CD4-positive, alpha-beta T cell treated with Interferon gamma for 1 hour (primary cell): ENCODE measurements at regions not wholly inside any gene's neighbourhood (a gene's known extent, or its start where the extent isn't known, plus 50 kb on each side); places are given as distances from the start of the nearest gene placed in this dataset.
"Not testable (repeated sequence)": the region's sequence is repeated elsewhere in the genome, so short reads cannot be mapped to it uniquely, and the experiment has no call there.

Experiments
- DNase-seq: peaks from one replicate; pipeline ENCODE4 v3.0.0-alpha.2; 2020

DNA sequence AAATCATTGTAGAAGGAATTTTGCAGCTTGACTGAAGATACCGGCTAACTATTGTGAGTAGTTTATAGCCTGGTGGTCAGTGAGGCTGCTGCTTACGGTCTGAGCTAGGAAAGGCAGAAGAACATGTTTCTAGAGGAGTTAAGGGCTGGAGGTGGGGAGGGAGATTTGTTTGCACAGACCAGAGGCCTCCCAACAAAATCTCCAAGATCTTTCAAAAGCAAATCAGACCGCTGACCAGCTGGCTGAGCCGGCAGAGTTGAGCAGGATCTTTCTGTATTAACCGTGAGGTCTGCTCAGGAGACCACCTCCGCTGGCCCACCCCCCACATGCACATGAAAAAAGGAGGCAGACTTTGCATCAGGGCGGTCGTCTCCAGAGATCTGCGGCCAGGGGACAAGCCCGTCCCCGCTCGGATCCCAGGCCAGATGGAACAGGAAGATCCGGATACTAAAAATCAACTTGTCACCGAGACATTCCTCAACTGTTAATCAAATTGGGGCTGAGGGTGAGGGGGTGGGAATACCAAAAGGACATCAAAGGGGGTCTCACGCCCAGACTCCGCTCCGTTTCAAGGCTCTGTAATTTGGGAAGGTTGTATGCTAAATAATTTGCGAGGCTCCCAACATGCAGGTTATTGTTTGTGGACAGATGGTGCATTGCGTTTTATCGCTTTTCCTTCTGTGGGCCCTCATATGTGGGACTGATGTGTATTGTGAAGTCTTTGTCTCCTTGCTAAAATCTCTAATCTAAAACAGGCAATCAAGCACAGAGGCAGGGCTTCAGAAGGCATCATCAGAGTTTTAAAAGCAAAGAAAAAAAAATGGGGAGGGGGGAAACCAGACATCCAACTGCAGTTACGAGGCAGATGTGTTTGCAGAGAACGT, 319.0 kb downstream of the ZNF536 start:
- DNase-seq, result no peak

DNA sequence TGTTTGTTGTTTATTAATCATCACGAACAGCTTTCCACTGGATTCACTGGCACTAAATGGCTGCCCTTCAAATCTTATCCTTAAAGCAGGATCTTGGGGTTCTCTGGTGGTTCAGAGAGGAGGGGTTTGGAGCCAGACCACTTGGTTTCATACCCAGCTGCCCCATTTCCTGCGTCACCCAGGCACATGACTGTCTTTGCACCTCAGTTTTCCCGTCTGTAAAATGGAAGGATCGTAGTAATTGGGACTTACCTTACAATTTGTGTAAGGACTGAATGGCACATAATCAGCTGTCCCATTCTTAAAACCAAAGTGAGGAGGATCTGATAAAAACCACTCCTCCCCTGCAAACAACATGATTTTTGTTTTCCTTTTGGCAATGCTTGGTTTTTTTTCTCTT, 318.3 kb downstream of the ZNF536 start:
- DNase-seq, result no peak

DNA sequence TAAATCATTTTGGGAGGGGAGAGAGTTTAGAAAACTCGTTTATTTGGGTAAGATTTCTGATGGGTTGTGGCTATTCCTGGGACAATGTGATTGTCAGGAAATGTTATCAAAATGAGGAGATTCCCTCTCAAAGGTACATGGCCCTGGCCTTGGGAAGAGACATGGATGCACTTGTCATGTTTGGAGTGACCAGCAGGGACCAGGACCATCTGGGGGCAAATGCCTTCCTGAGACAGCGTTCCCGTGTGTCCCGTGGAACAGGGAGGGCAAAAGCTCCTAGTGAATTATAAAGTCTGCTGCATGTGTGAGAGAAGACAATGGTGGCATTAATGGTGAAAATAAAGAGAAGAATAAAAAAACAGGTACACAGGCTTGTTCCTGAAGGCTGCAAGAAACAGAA, 317.3 kb downstream of the ZNF536 start:
- DNase-seq, result no peak

DNA sequence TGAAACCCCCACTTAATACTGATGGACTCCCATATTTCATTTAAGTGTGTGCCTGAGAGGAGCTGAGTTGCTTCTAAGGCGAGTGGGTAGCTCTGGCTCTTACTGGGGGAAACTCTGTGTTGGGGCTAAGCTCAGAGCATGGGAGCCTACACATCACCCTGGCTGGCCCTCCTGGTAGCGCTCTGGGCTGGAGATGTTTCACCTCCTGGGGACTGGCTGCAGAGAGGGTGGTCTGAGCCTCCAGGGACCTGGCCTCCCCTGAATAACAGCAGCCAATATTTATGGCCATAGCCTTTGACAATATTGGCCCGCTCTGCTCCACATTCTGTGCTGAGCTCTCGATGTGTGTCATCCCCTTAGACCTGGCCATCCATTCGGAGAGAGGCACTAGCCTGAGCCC, 316.5 kb downstream of the ZNF536 start:
- DNase-seq, result no peak

DNA sequence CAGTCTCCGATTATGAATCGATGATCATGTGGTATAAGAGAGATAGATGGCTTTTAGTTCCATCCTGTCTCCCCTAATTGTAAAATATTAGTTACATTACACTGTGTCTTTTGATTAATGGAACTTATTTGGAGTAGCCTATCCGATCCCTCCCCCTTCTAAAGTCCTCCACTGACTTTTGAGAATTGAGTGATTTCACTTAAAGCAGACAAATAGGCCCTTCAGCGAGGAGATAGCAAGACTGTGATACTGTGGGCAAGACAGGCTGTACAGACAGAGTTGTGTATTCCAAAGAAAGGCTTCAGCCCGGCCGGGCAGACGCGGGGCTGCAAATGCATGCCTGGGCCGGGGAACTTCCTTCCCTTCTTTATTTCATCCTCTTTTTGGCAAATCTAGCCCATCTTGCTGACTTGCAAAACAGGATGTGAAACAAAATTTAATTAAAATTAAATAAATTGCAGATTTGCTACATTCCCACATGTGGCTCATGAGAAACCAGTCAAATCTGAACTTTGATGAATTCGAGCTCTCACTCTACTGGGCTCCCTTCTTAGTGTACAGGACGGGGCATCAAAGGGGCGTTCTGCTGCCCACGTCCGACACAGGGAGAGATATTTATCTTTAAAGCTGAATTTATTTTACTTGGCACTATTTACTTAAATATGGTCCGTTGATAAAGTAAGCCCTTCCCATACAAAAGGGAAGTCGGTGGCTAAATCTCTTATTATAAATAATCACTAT, 314.8 kb downstream of the ZNF536 start:
- DNase-seq, result no peak

DNA sequence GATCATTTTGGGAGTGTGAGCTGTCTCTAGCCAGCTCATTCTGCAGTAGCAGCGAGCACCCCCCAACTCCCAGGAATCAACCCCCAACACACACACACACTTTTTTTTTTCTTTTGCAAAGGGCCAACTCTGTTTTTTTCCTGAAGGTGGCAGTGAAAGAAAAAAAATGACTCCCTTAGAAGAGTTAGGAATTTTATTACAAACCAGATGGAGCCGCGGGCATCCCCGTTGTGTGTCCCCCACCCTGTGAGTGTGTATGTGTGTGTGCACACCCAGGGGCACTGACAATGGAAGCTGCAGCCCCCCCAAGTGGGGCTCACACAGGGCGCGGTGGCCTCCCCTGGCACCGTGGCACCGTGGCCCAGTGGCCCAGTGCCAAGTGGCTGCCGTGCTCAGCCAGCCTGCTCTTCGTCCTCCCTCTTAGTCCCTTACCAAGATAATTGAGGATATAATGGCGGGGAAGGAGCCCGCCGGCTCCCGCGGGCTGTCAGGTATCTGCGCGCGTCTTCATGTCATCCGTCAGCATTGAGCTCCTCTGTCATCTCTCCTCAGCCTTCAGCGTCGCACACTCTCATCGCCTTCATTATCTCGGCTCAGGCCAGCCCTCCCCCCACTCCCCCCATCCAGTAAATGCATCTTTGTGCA, 314.1 kb downstream of the ZNF536 start:
- DNase-seq, result no peak

DNA sequence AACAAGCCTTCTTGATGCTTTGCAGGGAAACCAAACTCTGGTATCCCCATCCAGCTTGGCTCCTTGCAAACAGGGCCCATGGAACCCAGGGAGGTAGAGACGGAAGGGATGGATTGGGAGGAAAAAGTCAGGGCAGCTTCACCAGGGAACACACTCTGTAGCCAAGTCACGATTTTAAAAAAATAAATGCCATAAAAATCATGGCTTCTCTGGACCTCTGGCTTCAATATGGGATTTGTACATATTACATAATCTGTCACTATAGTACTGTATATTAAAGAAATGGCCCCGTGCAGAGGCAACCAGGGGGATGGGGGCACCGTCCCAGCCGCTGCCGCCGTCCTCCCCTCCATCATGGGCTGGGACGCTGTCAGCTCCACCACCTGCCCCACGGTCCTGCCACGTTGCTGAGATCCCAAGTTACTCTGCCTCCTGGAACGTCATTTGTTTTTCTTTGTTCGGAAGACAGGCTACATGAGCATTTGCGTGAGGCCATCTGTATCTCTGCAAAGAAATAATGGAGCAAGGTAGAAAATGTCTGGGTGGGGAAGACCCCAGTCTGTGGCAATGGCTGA, 313.3 kb downstream of the ZNF536 start:
- no peak for DNase-seq

DNA sequence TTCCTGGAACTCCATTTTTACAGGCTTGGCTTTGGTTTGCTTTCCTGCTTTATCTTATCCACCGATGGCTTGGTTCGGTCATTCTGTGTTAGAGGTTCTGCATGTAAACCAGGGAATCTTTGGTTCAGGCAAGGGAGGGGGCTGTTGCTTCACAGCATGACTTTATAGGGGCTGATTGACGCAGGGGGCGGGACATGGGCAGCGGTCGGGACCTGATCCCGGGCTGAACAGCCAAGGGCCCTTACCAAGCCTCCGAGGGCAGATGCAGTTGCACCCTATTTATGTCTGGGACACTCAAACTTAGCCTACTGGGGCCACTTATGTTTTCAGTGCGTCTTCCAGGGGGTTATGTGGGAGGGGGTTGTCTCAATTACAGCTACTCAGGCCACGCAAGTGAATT, 312.4 kb downstream of the ZNF536 start:
- DNase-seq, result no peak

DNA sequence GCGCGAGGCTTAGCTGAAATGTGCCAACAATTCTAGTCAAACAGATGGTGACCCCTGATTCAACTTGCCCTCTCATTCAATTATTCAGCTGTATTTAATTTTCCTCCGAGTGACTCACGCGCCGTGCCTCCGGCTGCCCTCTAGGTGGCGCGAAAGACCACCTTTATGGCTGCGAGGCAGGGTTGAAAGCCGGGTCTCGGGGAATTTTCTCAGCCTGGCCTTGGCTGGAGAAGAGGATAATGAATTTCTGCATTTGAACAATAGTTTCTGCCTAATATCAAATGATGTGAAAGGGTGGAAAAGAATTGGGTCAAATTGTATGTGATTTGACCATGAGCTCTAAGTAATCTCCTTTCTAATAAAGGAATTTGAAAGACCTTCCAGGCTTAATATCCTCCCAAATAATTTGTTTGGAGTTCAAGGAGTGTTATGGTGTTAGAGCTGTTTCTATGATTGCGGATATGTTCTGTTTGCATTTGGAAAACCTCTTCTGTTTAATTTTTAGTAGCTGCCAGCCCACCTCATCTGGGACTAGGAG, 310.9 kb downstream of the ZNF536 start:
- DNase-seq, result peak; percentile 23

DNA sequence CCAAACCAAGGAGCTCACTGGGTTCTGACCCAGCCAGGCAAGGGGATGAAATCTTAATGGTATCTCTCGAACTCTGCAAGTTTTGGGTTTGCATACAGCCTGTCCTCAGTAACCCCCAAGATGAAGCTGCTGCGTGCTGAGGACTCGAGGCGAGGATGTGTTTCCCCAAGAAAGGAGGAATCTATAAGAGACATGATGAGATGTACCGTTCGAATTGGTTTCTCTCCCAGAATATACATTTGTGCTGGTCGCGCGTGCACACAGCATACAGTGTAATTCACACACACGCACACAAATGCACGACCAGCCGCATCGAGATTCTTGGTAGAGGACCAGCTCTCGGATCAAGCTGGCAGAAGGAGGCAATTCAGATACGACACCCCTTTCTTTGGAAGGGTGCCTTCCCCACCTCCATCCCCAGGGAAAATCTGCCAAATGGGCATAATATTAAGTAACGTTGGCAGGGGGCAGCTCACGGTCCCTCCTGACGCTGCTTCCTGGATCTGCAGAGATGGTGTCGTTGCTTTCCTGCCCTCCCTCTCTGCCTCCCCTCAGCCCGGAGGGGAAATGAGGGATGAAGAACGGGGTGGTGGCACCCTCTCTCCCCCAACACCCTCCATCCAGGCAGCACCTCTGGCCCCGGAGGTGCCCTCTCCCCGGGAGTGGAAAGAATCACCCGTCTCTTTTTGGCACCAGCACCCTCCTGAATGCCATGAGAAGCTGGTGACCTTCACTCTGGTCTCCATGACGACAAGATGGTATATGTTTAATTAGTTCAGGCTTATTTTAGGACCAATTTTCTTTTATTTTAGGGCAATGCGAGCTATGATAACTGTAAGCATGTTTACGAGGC, 310.2 kb downstream of the ZNF536 start:
- no peak for DNase-seq

DNA sequence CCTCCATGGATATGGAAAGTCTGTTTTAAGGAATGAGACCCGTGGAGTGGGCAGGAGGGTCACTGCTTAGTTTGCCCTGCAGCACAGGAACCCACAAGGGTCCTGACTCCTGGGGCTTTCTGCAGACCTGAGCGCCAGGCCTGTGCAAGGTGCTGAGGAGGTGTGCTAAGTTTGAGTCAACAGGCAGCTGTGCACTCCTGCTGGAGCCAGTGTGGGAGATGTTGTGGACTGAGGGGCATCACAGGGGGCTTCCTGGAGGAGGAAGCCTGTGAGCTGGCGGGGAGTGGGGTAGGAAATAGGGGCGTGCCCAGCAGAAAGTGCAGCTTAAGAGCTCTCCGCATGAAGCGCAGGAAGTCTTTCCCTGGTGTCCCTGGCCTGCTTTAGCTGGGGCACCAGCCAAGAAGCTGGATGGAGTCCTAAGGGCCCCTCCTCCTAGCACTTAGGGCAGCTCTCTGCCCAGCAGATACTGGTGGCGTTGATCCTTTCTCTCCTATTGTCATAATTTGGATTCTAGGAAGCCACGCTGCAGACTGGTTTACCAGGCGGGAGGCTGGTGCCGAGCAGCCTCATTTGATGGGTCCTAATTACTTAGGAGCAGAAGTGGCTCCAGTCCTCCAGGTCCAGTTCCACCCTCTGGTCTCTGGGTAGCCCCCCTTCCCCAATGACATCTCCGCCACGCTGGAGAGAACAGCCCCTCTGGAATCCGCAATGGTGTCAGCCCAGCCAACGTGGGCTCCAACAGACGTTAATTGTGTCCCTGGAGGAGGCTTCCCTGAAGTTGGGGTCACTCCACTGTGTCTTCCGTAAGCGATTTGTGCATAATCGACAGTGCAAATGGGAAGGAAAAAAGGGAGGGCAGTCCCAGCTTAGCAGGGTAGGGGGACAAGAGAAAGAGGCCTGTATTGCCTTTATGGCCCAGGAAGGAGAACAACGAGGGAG, 309.2 kb downstream of the ZNF536 start:
- no peak for DNase-seq

DNA sequence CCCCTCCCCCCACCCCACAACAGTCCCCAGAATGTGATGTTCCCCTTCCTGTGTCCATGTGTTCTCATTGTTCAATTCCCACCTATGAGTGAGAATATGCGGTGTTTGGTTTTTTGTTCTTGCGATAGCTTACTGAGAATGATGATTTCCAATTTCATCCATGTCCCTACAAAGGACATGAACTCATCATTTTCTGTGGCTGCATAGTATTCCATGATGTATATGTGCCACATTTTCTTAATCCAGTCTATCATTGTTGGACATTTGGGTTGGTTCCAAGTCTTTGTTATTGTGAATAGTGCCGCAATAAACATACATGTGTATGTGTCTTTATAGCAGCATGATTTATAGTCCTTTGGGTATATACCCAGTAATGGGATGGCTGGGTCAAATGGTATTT, 308.2 kb downstream of the ZNF536 start:
- DNase-seq, result not testable (repeated sequence)

DNA sequence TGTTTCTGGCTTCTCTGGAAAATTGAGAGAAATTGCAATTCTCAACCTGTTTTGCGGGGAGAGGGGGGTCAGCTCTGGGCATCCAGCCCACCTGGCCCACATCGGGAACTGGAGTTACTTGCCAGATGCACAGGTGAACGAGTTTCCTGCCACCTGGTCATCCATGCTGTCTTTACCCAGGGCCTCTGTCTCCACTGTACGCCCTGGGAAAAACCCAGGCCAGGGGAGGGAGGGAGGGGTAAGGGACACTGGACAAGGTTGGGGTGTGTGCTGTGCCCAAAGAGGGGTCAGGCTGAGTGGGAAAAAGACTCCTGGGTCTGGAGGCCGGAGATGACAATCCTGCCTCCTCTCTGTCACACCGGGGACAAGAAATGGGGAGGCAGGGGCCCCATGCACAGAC, 307.6 kb downstream of the ZNF536 start:
- no peak for DNase-seq

DNA sequence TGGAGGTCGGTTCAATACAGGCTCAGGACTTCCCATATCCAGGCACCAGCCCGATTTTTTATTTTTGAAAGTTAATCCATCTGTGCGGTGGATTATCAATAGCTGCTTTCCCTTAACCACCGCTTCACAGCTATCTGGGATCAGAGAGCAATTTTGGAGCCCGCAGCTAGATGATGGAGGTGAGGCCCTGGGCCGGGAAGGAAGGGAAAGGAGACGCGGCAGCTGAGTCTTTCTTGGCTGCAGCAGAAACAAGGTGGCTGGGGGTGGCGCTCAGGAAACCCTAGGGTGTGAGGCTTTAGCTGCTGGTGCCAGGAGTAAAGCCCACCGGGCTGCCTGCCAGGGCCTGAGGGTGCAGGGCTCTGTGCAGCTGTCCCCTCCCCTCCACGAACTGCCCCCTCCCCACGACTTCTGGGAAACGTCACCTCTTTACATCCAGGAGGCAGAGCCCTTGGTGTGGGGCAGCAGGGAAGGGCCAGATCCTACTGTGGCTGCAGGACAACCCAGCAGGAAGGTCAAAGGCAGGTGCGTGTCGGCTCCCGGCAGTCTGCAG, 307.0 kb downstream of the ZNF536 start:
- DNase-seq, result no peak

DNA sequence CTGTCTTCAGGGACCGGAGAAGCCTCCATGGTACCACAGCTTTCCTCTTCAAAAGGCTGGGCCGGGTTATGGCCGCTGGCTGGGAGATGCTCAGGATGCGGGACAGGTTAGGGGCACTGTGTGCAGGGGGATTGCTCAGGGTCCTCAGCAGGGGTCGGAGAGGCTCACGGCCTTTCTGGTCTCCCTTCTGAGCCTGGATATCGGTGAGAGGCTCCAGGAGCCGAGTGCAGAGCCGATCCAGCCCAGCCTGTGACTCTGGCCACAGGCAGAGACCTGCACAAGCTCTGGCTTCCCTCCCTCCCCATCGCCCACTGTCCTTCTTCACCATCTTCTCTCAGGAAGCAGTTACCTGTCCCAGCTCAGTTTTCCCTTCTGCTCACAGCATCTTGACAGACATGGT, 306.0 kb downstream of the ZNF536 start:
- no peak for DNase-seq

DNA sequence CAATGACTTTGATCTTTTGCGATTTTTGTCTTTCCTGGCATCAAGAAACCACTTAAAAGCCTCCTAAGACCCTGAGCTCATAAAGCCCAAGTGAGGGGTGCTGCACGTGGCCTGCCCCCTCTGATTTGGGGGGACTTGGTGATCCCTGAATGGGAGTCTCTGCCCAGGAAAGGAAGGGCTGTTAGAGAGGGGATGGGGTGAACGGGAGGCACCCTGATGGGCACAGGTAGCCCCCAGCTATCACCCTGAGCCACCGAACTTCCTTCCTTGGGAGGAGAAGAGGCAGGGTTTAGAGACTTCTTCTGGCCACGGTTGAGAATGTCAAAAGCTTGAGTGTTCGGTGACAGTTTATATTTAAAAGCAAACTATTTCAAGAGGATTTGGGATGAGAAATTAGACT, 305.5 kb downstream of the ZNF536 start:
- DNase-seq, result no peak

DNA sequence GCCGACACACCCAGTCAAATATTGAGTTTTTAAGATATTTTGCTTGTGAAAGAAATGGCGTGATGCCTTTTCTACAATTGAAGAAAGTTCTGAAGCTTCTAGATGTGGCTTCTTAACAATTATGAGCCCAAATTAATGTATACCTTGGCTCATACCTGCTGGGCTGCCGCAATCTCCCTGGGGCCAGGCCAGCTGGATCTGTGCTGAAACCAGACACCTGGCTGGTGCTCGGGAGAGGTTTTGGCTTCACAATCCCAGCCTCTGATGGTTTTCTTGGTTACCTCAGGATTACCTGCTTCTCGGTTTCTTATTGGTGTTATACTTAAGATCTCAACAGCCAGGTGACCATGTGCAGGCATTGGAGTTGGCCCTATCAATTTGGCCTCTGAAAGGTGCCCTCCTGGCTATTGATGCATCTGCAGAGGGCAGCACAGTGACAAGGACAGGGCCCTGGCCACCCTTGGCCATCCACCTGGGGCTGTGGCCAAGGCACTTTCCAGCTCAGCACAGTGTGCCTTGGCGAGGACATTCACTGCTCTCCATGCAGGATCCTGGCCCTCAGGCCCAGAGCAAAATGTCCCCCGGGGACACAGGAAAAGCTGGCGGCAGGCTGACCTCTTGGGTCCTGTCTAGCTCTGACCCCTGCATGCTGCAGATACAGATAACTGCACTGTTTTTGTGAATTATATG, 305.0 kb downstream of the ZNF536 start:
- no peak for DNase-seq

DNA sequence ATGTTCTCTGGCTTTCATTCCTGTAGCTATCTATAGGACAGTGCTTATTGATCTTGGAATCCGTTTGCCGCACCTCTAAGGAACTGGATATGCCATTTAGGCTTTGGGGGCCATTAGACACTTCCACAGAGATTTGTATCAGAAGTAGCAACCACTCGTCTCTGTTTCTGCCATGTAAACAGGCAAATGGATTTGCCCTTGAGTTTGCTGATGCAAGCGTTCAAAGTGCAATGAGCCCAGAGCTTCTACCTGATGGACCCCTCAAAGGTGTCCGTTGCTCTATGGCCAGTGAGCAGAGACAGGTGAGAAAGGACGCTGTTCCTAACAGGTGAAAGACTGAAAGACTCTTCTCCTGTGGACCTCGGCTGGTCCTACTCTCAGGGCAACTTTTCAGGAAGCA, 302.9 kb downstream of the ZNF536 start:
- no peak for DNase-seq

DNA sequence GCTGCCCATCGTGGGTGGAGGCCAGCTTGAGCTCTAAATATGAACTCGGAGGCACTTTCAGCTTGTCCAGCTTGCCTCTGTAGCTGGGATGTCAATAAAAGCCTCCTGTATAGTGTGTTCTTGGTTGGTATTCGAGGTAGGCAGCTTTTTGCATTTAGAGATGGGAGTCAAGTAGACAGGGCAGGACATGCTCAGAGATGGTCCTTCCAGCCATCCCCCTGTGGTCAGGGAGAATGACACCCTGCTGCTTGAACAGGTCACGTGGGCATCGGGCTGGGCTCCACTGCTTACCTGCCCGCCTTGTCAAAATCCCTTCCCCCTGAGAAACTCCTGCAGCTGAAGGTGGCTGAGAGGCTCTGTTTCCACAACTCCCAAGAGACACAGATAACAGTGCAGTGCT, 302.5 kb downstream of the ZNF536 start:
- DNase-seq, result no peak

DNA sequence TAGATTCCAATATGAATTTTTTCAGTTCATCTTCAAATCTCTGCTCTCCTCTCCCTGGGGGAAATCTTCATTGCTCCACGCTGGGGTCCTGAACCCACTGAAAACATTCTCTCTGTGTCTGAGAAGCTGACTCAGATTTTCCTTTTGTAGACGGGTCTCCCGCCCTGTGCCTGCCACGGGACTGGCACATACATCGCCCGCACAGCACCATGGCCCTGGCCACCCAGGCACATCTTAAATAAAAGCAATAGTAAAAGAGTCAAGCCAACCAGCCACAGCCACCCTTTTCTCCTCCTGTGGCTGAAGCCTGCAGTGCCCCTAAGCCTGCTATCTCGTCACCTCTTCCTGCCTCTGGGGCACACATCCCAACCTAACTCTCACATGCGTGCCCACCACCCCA, 301.2 kb downstream of the ZNF536 start:
- DNase-seq, result no peak
